Esophagus squamous epithelium (tissue), 5 donors: ENCODE measurements at regions not wholly inside any gene's neighbourhood (a gene's known extent, or its start where the extent isn't known, plus 50 kb on each side); places are given as distances from the start of the nearest gene placed in this dataset.

Experiments used
- DNase-seq: peaks from one replicate; lab custom pipeline; 2025; lab: John Stamatoyannopoulos, UW
- H3K27ac ChIP-seq, 4 donors: fragments of 200-600 bp; sonication (generic); one replicate each; pipeline ENCODE4 v1.5.1; 2016 to 2019; ENCODE audit warnings: mild to moderate bottlenecking in 1 of 4
- H3K27me3 ChIP-seq, 4 donors: fragments of 200-600 bp; sonication (generic); 1 replicate in 3 of 4; 2 replicates in 1 of 4; pipeline versions ENCODE4 v1.5.1 to v1.6.0; 2017 to 2021; ENCODE audit warnings: antibody characterized with exemption in 1 of 4
- H3K36me3 ChIP-seq, 3 donors: fragments of 200-600 bp; sonication (generic); one replicate each; pipeline ENCODE4 v1.5.1; 2016 to 2019
- H3K4me1 ChIP-seq, 3 donors: fragments of 200-600 bp; sonication (generic); one replicate each; pipeline ENCODE4 v1.5.1; 2017 to 2019
- H3K4me3 ChIP-seq, 4 donors: fragments of 200-600 bp; sonication (generic); 1 replicate in 3 of 4; 2 replicates in 1 of 4; pipeline ENCODE4 v1.5.1; 2016 to 2019; ENCODE audit warnings: mild to moderate bottlenecking in 2 of 4, moderate library complexity in 1 of 4
- H3K9me3 ChIP-seq, 3 donors: fragments of 200-600 bp; sonication (generic); one replicate each; pipeline ENCODE4 v1.5.1; 2016 to 2019
- CTCF ChIP-seq, 6 experiments: fragments of 450-650 bp in 4 of 6; fragments of 200-600 bp in 2 of 6; sonication (generic) in 2 of 6; IDR thresholded peaks; one replicate each; pipeline ENCODE4 v1.5.1; 2016 to 2019; ENCODE audit warnings: antibody characterized with exemption in 6 of 6, mild to moderate bottlenecking in 4 of 6, moderate library complexity in 4 of 6
- POLR2A ChIP-seq, 4 donors: fragments of 450-650 bp; IDR thresholded peaks; one replicate each; pipeline ENCODE4 v1.6.1; 2017; ENCODE audit warnings: antibody characterized with exemption in 4 of 4, mild to moderate bottlenecking in 4 of 4, moderate library complexity in 3 of 4
- WGBS, 2 donors: methylation state at CpG; one replicate each; pipeline ENCODE4 v1.1.5; 2018; 5-methylcytosine and 5-hydroxymethylcytosine counted together
- intact Hi-C: fragments of 100-400 bp; cut with DNase I; formaldehyde crosslinking; loops from one replicate; pipeline ENCODE4 v1.15.0; 2022
- donor health status: DM: yes; HTN: yes; CAD: no.

- no peak for DNase-seq
- intact Hi-C loops = no loop called here
- Histone ChIP-seq H3K4me3 (no peak overlapping the region), H3K27me3 (no peaks in the 10 kb centered on the region), H3K36me3 (no peaks in the 10 kb centered on the region), H3K4me1 (no peaks in the 10 kb centered on the region), H3K27ac (no peak overlapping the region), H3K9me3 (no peaks in the 10 kb centered on the region)
- TF ChIP-seq CTCF (IDR thresholded peaks at IDR 0.05) (no peak), POLR2A (IDR thresholded peaks at IDR 0.05) (no peak)
These were observed 296.3 kb upstream of the TMCO5A start for GRCh38 chr15:37638116-37638515.

GRCh38 chr15:37638691-37639090 is 295.7 kb upstream of the TMCO5A start:
- no peaks in the 10 kb centered on the region for H3K36me3 ChIP-seq
- H3K9me3 ChIP-seq = no peaks in the 10 kb centered on the region
- DNase-seq = no peak
- no peaks in the 10 kb centered on the region for H3K4me1 ChIP-seq
- no peaks in the 10 kb centered on the region for H3K27me3 ChIP-seq
- TF ChIP-seq CTCF (IDR thresholded peaks at IDR 0.05) = no peak
- TF ChIP-seq POLR2A (IDR thresholded peaks at IDR 0.05) = no peak
- intact Hi-C loops = no loop called here
- no peak overlapping the region for H3K27ac ChIP-seq
- H3K4me3 ChIP-seq = no peak overlapping the region

- intact Hi-C loops = no loop called here
- DNase-seq = no peak
- no peak overlapping the region for H3K4me3 ChIP-seq
- H3K4me1 ChIP-seq = no peaks in the 10 kb centered on the region
- no peaks in the 10 kb centered on the region for H3K36me3 ChIP-seq
- WGBS, 2 donors = 42 to 73% methylated on average over 2 of the region's 2 CpGs
- H3K27me3 ChIP-seq = no peaks in the 10 kb centered on the region
- TF ChIP-seq CTCF (IDR thresholded peaks at IDR 0.05) = no peak
- no peak for TF ChIP-seq POLR2A (IDR thresholded peaks at IDR 0.05)
- no peak overlapping the region for H3K27ac ChIP-seq
- peaks cover 0 to 7% (median 3%) of the 10 kb centered on the region in 3 donors for H3K9me3 ChIP-seq
These were observed 281.6 kb upstream of the TMCO5A start for GRCh38 chr15:37652646-37653417.

GRCh38 chr15:37678124-37678523 is 256.3 kb upstream of the TMCO5A start:
- intact Hi-C loops = no loop called here
- H3K27ac ChIP-seq = no peak overlapping the region
- no peaks in the 10 kb centered on the region for H3K4me1 ChIP-seq
- no peaks in the 10 kb centered on the region for H3K27me3 ChIP-seq
- no peak for TF ChIP-seq CTCF (IDR thresholded peaks at IDR 0.05)
- no peak for TF ChIP-seq POLR2A (IDR thresholded peaks at IDR 0.05)
- no peak overlapping the region for H3K4me3 ChIP-seq
- no peaks in the 10 kb centered on the region for H3K9me3 ChIP-seq
- no peak for DNase-seq
- H3K36me3 ChIP-seq = no peaks in the 10 kb centered on the region
- 70 to 75% methylated on average over 3 of the region's 3 CpGs for WGBS, 2 donors

GRCh38 chr15:37679627-37680026 is 254.8 kb upstream of the TMCO5A start:
- Histone ChIP-seq H3K4me1 (no peaks in the 10 kb centered on the region), H3K4me3 (no peak overlapping the region), H3K9me3 (no peaks in the 10 kb centered on the region), H3K36me3 (no peaks in the 10 kb centered on the region), H3K27ac (no peak overlapping the region), H3K27me3 (no peaks in the 10 kb centered on the region)
- TF ChIP-seq CTCF (IDR thresholded peaks at IDR 0.05) (no peak), POLR2A (IDR thresholded peaks at IDR 0.05) (no peak)
- no peak for DNase-seq
- WGBS, 2 donors = 66 to 69% methylated on average over 3 of the region's 3 CpGs
- intact Hi-C loops = no loop called here
